K562 (cell line): ENCODE measurements at regions not wholly inside any gene's neighbourhood (a gene's known extent, or its start where the extent isn't known, plus 50 kb on each side); places are given as distances from the start of the nearest gene placed in this dataset.

ENCODE experiments used
- ATAC-seq: fragments of 200-7000 bp; cut with Tn5 transposase; 3 replicates; pipeline ENCODE4 v1.9.1; 2020; ENCODE audit warnings: moderate library complexity
- BruUV-seq: library from RNA; stranded (reverse); fragments of 400-500 nt; replicated peaks from 2 replicates; lab custom pipeline; 2021; lab: Mats Ljungman, UMichigan
- CTCF ChIA-PET: fragments of 300-600 bp; formaldehyde crosslinking; extraction: SDS; loops from one replicate; lab custom pipeline; 2021; ENCODE audit warnings: low intra/inter-chr PET ratio; lab: Yijun Ruan, JAX
- POLR2A ChIA-PET: fragments of 300-600, 350-650 bp; sonication (Branson Sonifier 250); formaldehyde crosslinking; extraction: SDS; loops from one replicate; lab custom pipeline; 2021; ENCODE audit warnings: antibody characterized with exemption, inconsistent platforms; lab: Yijun Ruan, JAX
- DNase-seq, 4 experiments: peaks; one replicate each; pipeline versions ENCODE4 v3.0.0 to v3.0.0-alpha.2; 2011 to 2018; ENCODE audit warnings: low spot score in 3 of 4, mixed read lengths in 3 of 4; ENCODE audit errors: extremely low read depth in 1 of 4
- FAIRE-seq: peaks from 2 replicates; lab custom pipeline; 2011; peaks lifted over from hg19 to GRCh38; lab: Jason Lieb, UNC
- H2AFZ ChIP-seq: 2 replicates; pipeline ENCODE4 v1.6.0; 2011; ENCODE audit warnings: low read depth, low read length, control low read depth, inconsistent platforms
- H3K27ac ChIP-seq: fragments of 200-600 bp; 3 replicates; pipeline ENCODE4 v1.8.0; 2011; ENCODE audit warnings: low read depth, mild to moderate bottlenecking, control low read depth, inconsistent platforms, low read length, moderate library complexity, mixed read lengths; ENCODE audit errors: extremely low read depth
- H3K27me3 ChIP-seq, 2 experiments: fragments of 300-600 bp in 1 of 2; 2 replicates in 1 of 2; 3 replicates in 1 of 2; pipeline versions ENCODE4 v1.6.0 to v1.8.0; 2011; ENCODE audit warnings: inconsistent platforms in 2 of 2, low read length in 2 of 2, mild to moderate bottlenecking in 1 of 2, mixed read lengths in 1 of 2, moderate library complexity in 1 of 2; ENCODE audit not compliant: control insufficient read depth in 2 of 2, insufficient read depth in 2 of 2
- H3K36me3 ChIP-seq: fragments of 300-600 bp; 3 replicates; pipeline ENCODE4 v1.8.0; 2011; ENCODE audit warnings: mild to moderate bottlenecking, low read length, inconsistent platforms; ENCODE audit not compliant: control insufficient read depth, insufficient read depth
- H3K4me1 ChIP-seq, 2 experiments: fragments of 200-600 bp in 1 of 2; replicated peaks in 1 of 2; 2 replicates in 1 of 2; 3 replicates in 1 of 2; pipeline versions ENCODE4 v1.5.1 to v1.8.0; 2011; ENCODE audit warnings: inconsistent platforms in 2 of 2, low read length in 2 of 2, mild to moderate bottlenecking in 1 of 2, mixed read lengths in 1 of 2, moderate library complexity in 1 of 2; ENCODE audit not compliant: control insufficient read depth in 2 of 2, insufficient read depth in 2 of 2
- H3K4me2 ChIP-seq: 2 replicates; pipeline ENCODE4 v1.6.1; 2011; ENCODE audit warnings: low read length, control low read depth, inconsistent platforms, mixed read lengths; ENCODE audit not compliant: insufficient read depth
- H3K4me3 ChIP-seq: fragments of 200-600 bp; sonication (generic), shearing (Covaris generic); 2 replicates; pipeline ENCODE4 v1.5.1; 2016; ENCODE audit warnings: control low read depth, inconsistent platforms
- H3K79me2 ChIP-seq: fragments of 200-600 bp; 3 replicates; pipeline ENCODE4 v1.8.0; 2011; ENCODE audit warnings: low read length, inconsistent platforms; ENCODE audit not compliant: control insufficient read depth, insufficient read depth
- H3K9ac ChIP-seq, 2 experiments: 2 replicates each; pipeline versions ENCODE4 v1.6.0 to v1.6.1; 2011; ENCODE audit warnings: low read depth in 2 of 2, low read length in 2 of 2, control low read depth in 1 of 2, inconsistent platforms in 1 of 2, mild to moderate bottlenecking in 1 of 2, mixed read lengths in 1 of 2; ENCODE audit not compliant: insufficient read depth in 1 of 2
- H3K9me1 ChIP-seq: one replicate; pipeline ENCODE4 v1.6.0; 2011; ENCODE audit warnings: inconsistent platforms, mild to moderate bottlenecking, low read length, moderate library complexity; ENCODE audit not compliant: control insufficient read depth, insufficient read depth
- H3K9me3 ChIP-seq: replicated peaks from 2 replicates; pipeline ENCODE4 v1.5.1; 2011; ENCODE audit warnings: low read depth, low read length, inconsistent platforms; ENCODE audit not compliant: control insufficient read depth, insufficient read depth
- H4K20me1 ChIP-seq: replicated peaks from 2 replicates; pipeline ENCODE4 v1.6.1; 2011; ENCODE audit warnings: low read length, inconsistent platforms, mixed read lengths; ENCODE audit not compliant: control insufficient read depth, insufficient read depth
- NKRF ChIP-seq: fragments of 450-650 bp; IDR thresholded peaks from 2 replicates; pipeline ENCODE4 v1.6.1; 2016; ENCODE audit warnings: borderline replicate concordance
- RHOXF2B ChIP-seq: fragments of 250-450 bp; sonication (Bioruptor Pico); conservative IDR thresholded peaks from 2 replicates; pipeline ENCODE4 v1.5.1; 2021
- ZBTB33 ChIP-seq: sonication (generic); formaldehyde crosslinking; IDR thresholded peaks from 2 replicates; pipeline ENCODE4 v1.8.1; 2023; ENCODE audit warnings: mild to moderate bottlenecking, missing genetic modification reagents
- ZNF121 ChIP-seq: sonication (generic); formaldehyde crosslinking; conservative IDR thresholded peaks from 2 replicates; pipeline ENCODE4 v1.8.0; 2022; ENCODE audit warnings: missing genetic modification reagents
- ZNF395 ChIP-seq: fragments of 200-800 bp; sonication (Bioruptor generic); IDR thresholded peaks from 2 replicates; pipeline ENCODE4 v1.6.1; 2017; ENCODE audit warnings: missing genetic modification characterization, missing compliant biosample characterization
- in situ Hi-C: fragments of 300-500 bp; cut with MboI; formaldehyde crosslinking; loops from 4 replicates; pipeline ENCODE4 v1.15.0; 2018; ENCODE audit warnings: inconsistent platforms, mixed read lengths
- intact Hi-C: fragments of 100-400 bp; cut with micrococcal nuclease; formaldehyde crosslinking; loops from 2 replicates; pipeline ENCODE4 v1.14.2; 2022

GRCh38 chr3:124138148-124138547 is 146.2 kb upstream of the ROPN1 start:
- in situ Hi-C loops (no loop called here), intact Hi-C loops (no loop called here)
- Histone ChIP-seq H3K9me1 (no peaks in the 10 kb centered on the region), H3K4me2 (no peak overlapping the region), H3K79me2 (no peaks in the 10 kb centered on the region), H3K4me3 (no peak overlapping the region), H3K36me3 (no peaks in the 10 kb centered on the region), H3K9me3 (no peaks in the 10 kb centered on the region), H2AFZ (no peak overlapping the region), H3K9ac (no peak overlapping the region), H4K20me1 (no peaks in the 10 kb centered on the region), H3K27ac (no peak overlapping the region), H3K4me1 (no peaks in the 10 kb centered on the region), H3K27me3 (no peaks in the 10 kb centered on the region)
- CTCF ChIA-PET: no interaction called here
- TF ChIP-seq NKRF (no peak), RHOXF2B (CRISPR knock-in tag) (no peak), ZNF121 (CRISPR knock-in tag) (no peak), ZNF395 (CRISPR knock-in tag) (no peak), ZBTB33 (CRISPR knock-in tag) (no peak)
- POLR2A ChIA-PET: no interaction called here
- ATAC-seq: no peak
- no peak for FAIRE-seq
- no TSS peak for BruUV-seq
- no peak for DNase-seq
